Liver (tissue), 8 donors: ENCODE measurements at regions not wholly inside any gene's neighbourhood (a gene's known extent, or its start where the extent isn't known, plus 50 kb on each side); places are given as distances from the start of the nearest gene placed in this dataset.

Experiments used
- DNase-seq: peaks from one replicate; pipeline ENCODE4 v3.0.0-alpha.2; 2017; ENCODE audit warnings: low spot score
- H3K27ac ChIP-seq, 2 donors: one replicate each; pipeline ENCODE4 v1.7.0; 2013; ENCODE audit warnings: inconsistent platforms in 2 of 2, low read length in 2 of 2, control low read depth in 1 of 2, low read depth in 1 of 2, mild to moderate bottlenecking in 1 of 2
- H3K27me3 ChIP-seq, 4 donors: one replicate each; pipeline versions ENCODE4 v1.6.1 to v1.7.0; 2013; ENCODE audit warnings: low read length in 3 of 4, inconsistent platforms in 1 of 4, mild to moderate bottlenecking in 1 of 4, moderate library complexity in 1 of 4; ENCODE audit not compliant: control insufficient read depth in 4 of 4, insufficient read depth in 4 of 4
- H3K36me3 ChIP-seq, 4 donors: one replicate each; pipeline versions ENCODE4 v1.6.1 to v1.7.0; 2013; ENCODE audit warnings: low read length in 3 of 4, mild to moderate bottlenecking in 3 of 4, low read depth in 1 of 4, moderate library complexity in 1 of 4; ENCODE audit not compliant: control insufficient read depth in 4 of 4, insufficient read depth in 3 of 4
- H3K4me1 ChIP-seq, 4 donors: one replicate each; pipeline versions ENCODE4 v1.6.1 to v1.7.0; 2013; ENCODE audit warnings: low read length in 3 of 4, mild to moderate bottlenecking in 3 of 4, moderate library complexity in 1 of 4; ENCODE audit not compliant: control insufficient read depth in 4 of 4, insufficient read depth in 4 of 4
- H3K4me3 ChIP-seq, 3 donors: one replicate each; pipeline versions ENCODE4 v1.6.1 to v1.7.0; 2013; ENCODE audit warnings: low read length in 3 of 3, control low read depth in 1 of 3, low read depth in 1 of 3, mild to moderate bottlenecking in 1 of 3
- H3K9ac ChIP-seq, 2 donors: one replicate each; pipeline ENCODE4 v1.7.0; 2013; ENCODE audit warnings: low read length in 2 of 2, mild to moderate bottlenecking in 2 of 2, moderate library complexity in 2 of 2, control low read depth in 1 of 2, low read depth in 1 of 2
- H3K9me3 ChIP-seq, 4 donors: one replicate each; pipeline versions ENCODE4 v1.6.1 to v1.7.0; 2013; ENCODE audit warnings: low read length in 3 of 4; ENCODE audit not compliant: control insufficient read depth in 4 of 4
- EGR1 ChIP-seq, 2 donors: IDR thresholded peaks; 2 replicates each; pipeline ENCODE4 v1.6.1; 2016 to 2018; ENCODE audit warnings: antibody characterized with exemption in 2 of 2, low read depth in 2 of 2
- FOXA1 ChIP-seq: IDR thresholded peaks from 2 replicates; pipeline ENCODE4 v1.6.1; 2016; ENCODE audit warnings: antibody characterized with exemption
- FOXA2 ChIP-seq: IDR thresholded peaks from 2 replicates; pipeline ENCODE4 v1.6.1; 2016; ENCODE audit warnings: antibody characterized with exemption
- HNF4A ChIP-seq, 2 donors: conservative IDR thresholded peaks; 2 replicates each; pipeline ENCODE4 v1.6.1; 2016; ENCODE audit warnings: antibody characterized with exemption in 2 of 2, mild to moderate bottlenecking in 2 of 2
- JUND ChIP-seq, 2 donors: IDR thresholded peaks; 2 replicates each; pipeline ENCODE4 v1.6.1; 2016; ENCODE audit warnings: antibody characterized with exemption in 2 of 2
- NR2F2 ChIP-seq: IDR thresholded peaks from 2 replicates; pipeline ENCODE4 v1.6.1; 2016; ENCODE audit warnings: antibody characterized with exemption
- RAD21 ChIP-seq, 2 donors: IDR thresholded peaks; 2 replicates each; pipeline ENCODE4 v1.6.1; 2016; ENCODE audit warnings: antibody characterized with exemption in 2 of 2, mild to moderate bottlenecking in 2 of 2
- RXRA ChIP-seq, 2 donors: IDR thresholded peaks; 2 replicates each; pipeline ENCODE4 v1.6.1; 2017 to 2018; ENCODE audit warnings: antibody characterized with exemption in 2 of 2, mild to moderate bottlenecking in 1 of 2
- SP1 ChIP-seq: IDR thresholded peaks from 2 replicates; pipeline ENCODE4 v1.6.1; 2018; ENCODE audit warnings: antibody characterized with exemption, mild to moderate bottlenecking
- TAF1 ChIP-seq: conservative IDR thresholded peaks from 2 replicates; pipeline ENCODE4 v1.6.1; 2016; ENCODE audit warnings: antibody characterized with exemption, mild to moderate bottlenecking
- YY1 ChIP-seq: IDR thresholded peaks from 2 replicates; pipeline ENCODE4 v1.6.1; 2016; ENCODE audit warnings: antibody characterized with exemption, mild to moderate bottlenecking
- WGBS: extraction: QIAGEN DNeasy Blood & Tissue Kit; methylation state at CpG from one replicate; pipeline ENCODE4 v1.1.7; 2013; 5-methylcytosine and 5-hydroxymethylcytosine counted together
- TF ChIP-seq, protein P1 (sequence below): fragments of 150-350 bp; IDR thresholded peaks from 2 replicates; pipeline ENCODE4 v1.5.1; 2017; ENCODE audit warnings: improper control_type of control experiment, low read depth, low read length; ENCODE audit not compliant: missing input control
- TF ChIP-seq, protein P2 (sequence below): IDR thresholded peaks from 2 replicates; pipeline ENCODE4 v1.6.1; 2016; ENCODE audit warnings: antibody characterized with exemption
- TF ChIP-seq, protein P3 (sequence below): IDR thresholded peaks from 2 replicates; pipeline ENCODE4 v1.6.1; 2016; ENCODE audit warnings: antibody characterized with exemption
- TF ChIP-seq, protein P4 (sequence below): IDR thresholded peaks from 2 replicates; pipeline ENCODE4 v1.6.1; 2016; ENCODE audit warnings: antibody characterized with exemption
- donor health status: healthy.
- donor health status: healthy.
- donor health status: healthy.
- donor health status: healthy.
- donor health status: healthy.

DNA sequence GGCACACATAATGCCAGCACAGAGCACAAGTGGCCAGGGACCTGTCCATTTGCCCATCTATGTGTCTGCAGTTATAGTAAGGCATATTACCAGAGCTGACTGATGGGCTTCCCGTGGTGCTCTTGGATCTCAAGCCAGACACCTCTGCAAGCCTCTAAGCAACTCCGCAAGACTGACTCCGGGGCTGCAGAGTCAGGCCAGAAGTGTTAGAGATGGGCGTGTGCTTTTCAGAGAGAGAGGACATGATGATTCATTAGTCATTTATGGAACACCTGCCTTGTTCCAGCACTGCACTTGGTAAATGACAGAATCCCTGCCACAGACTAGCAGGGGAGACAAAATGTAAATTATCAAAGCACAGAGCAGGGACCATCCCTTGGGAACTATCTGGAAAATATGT, 559.0 kb downstream of the PDCD6IP start:
- Histone ChIP-seq H3K4me3 (no peak overlapping the region), H3K9me3 (no peaks in the 10 kb centered on the region), H3K9ac (no peak overlapping the region), H3K27me3 (no peaks in the 10 kb centered on the region), H3K27ac (no peak overlapping the region), H3K4me1 (no peaks in the 10 kb centered on the region), H3K36me3 (no peaks in the 10 kb centered on the region)
- DNase-seq = no peak
- TF ChIP-seq YY1 (no peak), EGR1 (IDR thresholded peaks at IDR 0.05; ENCODE audit: low read depth in 2 of 2) (no peak), TAF1 (no peak), RAD21 (IDR thresholded peaks at IDR 0.05) (no peak), JUND (IDR thresholded peaks at IDR 0.05) (no peak), FOXA1 (no peak), NR2F2 (no peak), HNF4A (conservative IDR thresholded peaks at IDR 0.05) (no peak)
- TF ChIP-seq, protein P1, sequence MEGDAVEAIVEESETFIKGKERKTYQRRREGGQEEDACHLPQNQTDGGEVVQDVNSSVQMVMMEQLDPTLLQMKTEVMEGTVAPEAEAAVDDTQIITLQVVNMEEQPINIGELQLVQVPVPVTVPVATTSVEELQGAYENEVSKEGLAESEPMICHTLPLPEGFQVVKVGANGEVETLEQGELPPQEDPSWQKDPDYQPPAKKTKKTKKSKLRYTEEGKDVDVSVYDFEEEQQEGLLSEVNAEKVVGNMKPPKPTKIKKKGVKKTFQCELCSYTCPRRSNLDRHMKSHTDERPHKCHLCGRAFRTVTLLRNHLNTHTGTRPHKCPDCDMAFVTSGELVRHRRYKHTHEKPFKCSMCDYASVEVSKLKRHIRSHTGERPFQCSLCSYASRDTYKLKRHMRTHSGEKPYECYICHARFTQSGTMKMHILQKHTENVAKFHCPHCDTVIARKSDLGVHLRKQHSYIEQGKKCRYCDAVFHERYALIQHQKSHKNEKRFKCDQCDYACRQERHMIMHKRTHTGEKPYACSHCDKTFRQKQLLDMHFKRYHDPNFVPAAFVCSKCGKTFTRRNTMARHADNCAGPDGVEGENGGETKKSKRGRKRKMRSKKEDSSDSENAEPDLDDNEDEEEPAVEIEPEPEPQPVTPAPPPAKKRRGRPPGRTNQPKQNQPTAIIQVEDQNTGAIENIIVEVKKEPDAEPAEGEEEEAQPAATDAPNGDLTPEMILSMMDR = no peak
- TF ChIP-seq, protein P2, sequence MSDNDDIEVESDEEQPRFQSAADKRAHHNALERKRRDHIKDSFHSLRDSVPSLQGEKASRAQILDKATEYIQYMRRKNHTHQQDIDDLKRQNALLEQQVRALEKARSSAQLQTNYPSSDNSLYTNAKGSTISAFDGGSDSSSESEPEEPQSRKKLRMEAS = no peak
- TF ChIP-seq, protein P3, sequence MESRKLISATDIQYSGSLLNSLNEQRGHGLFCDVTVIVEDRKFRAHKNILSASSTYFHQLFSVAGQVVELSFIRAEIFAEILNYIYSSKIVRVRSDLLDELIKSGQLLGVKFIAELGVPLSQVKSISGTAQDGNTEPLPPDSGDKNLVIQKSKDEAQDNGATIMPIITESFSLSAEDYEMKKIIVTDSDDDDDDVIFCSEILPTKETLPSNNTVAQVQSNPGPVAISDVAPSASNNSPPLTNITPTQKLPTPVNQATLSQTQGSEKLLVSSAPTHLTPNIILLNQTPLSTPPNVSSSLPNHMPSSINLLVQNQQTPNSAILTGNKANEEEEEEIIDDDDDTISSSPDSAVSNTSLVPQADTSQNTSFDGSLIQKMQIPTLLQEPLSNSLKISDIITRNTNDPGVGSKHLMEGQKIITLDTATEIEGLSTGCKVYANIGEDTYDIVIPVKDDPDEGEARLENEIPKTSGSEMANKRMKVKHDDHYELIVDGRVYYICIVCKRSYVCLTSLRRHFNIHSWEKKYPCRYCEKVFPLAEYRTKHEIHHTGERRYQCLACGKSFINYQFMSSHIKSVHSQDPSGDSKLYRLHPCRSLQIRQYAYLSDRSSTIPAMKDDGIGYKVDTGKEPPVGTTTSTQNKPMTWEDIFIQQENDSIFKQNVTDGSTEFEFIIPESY = no peak
- TF ChIP-seq, protein P4, sequence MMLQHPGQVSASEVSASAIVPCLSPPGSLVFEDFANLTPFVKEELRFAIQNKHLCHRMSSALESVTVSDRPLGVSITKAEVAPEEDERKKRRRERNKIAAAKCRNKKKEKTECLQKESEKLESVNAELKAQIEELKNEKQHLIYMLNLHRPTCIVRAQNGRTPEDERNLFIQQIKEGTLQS = no peak
- 66% methylated on average over 4 of the region's 4 CpGs for WGBS

DNA sequence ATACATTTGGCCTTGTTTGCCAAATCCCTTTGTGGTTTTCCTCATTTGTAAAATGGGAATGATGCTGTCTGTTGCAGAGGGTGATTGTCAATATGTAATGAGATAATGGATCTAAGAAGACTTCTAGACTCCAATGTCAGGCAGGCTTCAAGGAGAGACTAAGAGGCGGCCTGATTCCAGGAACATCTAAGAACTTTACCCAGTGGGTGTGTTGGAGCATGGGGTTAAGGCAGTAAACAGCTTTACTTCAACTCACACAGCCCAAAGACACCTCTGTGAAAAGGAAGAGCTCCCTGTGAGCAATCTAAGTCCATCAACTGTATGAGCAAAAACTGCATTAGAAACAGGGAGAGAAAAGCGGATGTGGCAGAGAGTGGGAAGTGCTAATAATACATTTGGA, 560.6 kb downstream of the PDCD6IP start:
- 76% methylated on average over 2 of the region's 2 CpGs for WGBS
- H3K27ac ChIP-seq = no peak overlapping the region

More for the DNA sequence above, 560.6 kb downstream of the PDCD6IP start:
- TF ChIP-seq SP1 = no peak
- TF ChIP-seq, protein P2 = no peak
- no peak for TF ChIP-seq HNF4A (conservative IDR thresholded peaks at IDR 0.05)
- TF ChIP-seq, protein P4 = no peak
- TF ChIP-seq TAF1 = no peak
- TF ChIP-seq, protein P1 = no peak
- no peak for TF ChIP-seq RAD21 (IDR thresholded peaks at IDR 0.05)
- TF ChIP-seq NR2F2 = no peak
- TF ChIP-seq, protein P3 = no peak
- TF ChIP-seq FOXA2 = no peak
- no peak for TF ChIP-seq RXRA (IDR thresholded peaks at IDR 0.05)
- no peak for TF ChIP-seq JUND (IDR thresholded peaks at IDR 0.05)
- no peak for DNase-seq
- Histone ChIP-seq H3K27me3 (peaks cover 0 to 2% (median 0%) of the 10 kb centered on the region in 4 donors), H3K9ac (no peak overlapping the region), H3K4me1 (no peaks in the 10 kb centered on the region), H3K36me3 (no peaks in the 10 kb centered on the region), H3K4me3 (no peak overlapping the region), H3K9me3 (no peaks in the 10 kb centered on the region)
